NCI-H774 (cell line): ENCODE measurements at regions not wholly inside any gene's neighbourhood (a gene's known extent, or its start where the extent isn't known, plus 50 kb on each side); places are given as distances from the start of the nearest gene placed in this dataset.

Source experiments
- DNase-seq: peaks from one replicate; lab custom pipeline; 2025; lab: John Stamatoyannopoulos, UW

GRCh38 chr5:68587171-68587570 is 371.6 kb downstream of the PIK3R1 start:
- DNase-seq = no peak

- no peak for DNase-seq
Observed at GRCh38 chr5:68591850-68592249, 376.3 kb downstream of the PIK3R1 start.

- DNase-seq = no peak
Observed at GRCh38 chr5:68592351-68592750, 376.8 kb downstream of the PIK3R1 start.

GRCh38 chr5:68593211-68593671 is 377.7 kb downstream of the PIK3R1 start:
- DNase-seq = no peak

GRCh38 chr5:68612972-68613371 is 397.4 kb downstream of the PIK3R1 start:
- no peak for DNase-seq

- no peak for DNase-seq
Observed at GRCh38 chr5:68618501-68618900, 402.9 kb downstream of the PIK3R1 start.

GRCh38 chr5:68627001-68627400 is 411.4 kb downstream of the PIK3R1 start:
- no peak for DNase-seq

- DNase-seq = no peak
Observed at GRCh38 chr5:68628082-68628814, 412.7 kb downstream of the PIK3R1 start.

- no peak for DNase-seq
Observed at GRCh38 chr5:68630354-68630753, 414.8 kb downstream of the PIK3R1 start.

- no peak for DNase-seq
Observed at GRCh38 chr5:68631884-68632283, 416.3 kb downstream of the PIK3R1 start.

- no peak for DNase-seq
Observed at GRCh38 chr5:68641211-68641610, 425.7 kb downstream of the PIK3R1 start.

GRCh38 chr5:68643064-68643463 is 427.5 kb downstream of the PIK3R1 start:
- DNase-seq = no peak

- DNase-seq = no peak
Observed at GRCh38 chr5:68644971-68645370, 429.4 kb downstream of the PIK3R1 start.

GRCh38 chr5:68646144-68646543 is 430.6 kb downstream of the PIK3R1 start:
- no peak for DNase-seq

GRCh38 chr5:68647743-68648142 is 432.2 kb downstream of the PIK3R1 start:
- DNase-seq = no peak

- no peak for DNase-seq
Observed at GRCh38 chr5:68648944-68649857, 433.6 kb downstream of the PIK3R1 start.

GRCh38 chr5:68652534-68652965 is 437.0 kb downstream of the PIK3R1 start:
- DNase-seq = no peak

- no peak for DNase-seq
Observed at GRCh38 chr5:68653471-68653870, 437.9 kb downstream of the PIK3R1 start.

- no peak for DNase-seq
Observed at GRCh38 chr5:68657055-68657961, 436.5 kb upstream of the SLC30A5 start.

- DNase-seq = no peak
Observed at GRCh38 chr5:68658810-68659372, 434.9 kb upstream of the SLC30A5 start.

GRCh38 chr5:68659881-68660280 is 433.9 kb upstream of the SLC30A5 start:
- DNase-seq = no peak

- DNase-seq = no peak
Observed at GRCh38 chr5:68661237-68661636, 432.6 kb upstream of the SLC30A5 start.
